GM12878 (cell line): ENCODE measurements at regions not wholly inside any gene's neighbourhood (a gene's known extent, or its start where the extent isn't known, plus 50 kb on each side); places are given as distances from the start of the nearest gene placed in this dataset.

ENCODE experiments used
- ATAC-seq: fragments of 200-7000 bp; cut with Tn5 transposase; 3 replicates; pipeline ENCODE4 v1.9.1; 2020; ENCODE audit warnings: mild to moderate bottlenecking, moderate library complexity
- BruUV-seq: library from RNA; stranded (reverse); fragments of 400-500 nt; replicated peaks from 2 replicates; lab custom pipeline; 2021; lab: Mats Ljungman, UMichigan
- CTCF ChIA-PET: fragments of 300-600 bp; sonication (Branson Sonifier 250); formaldehyde crosslinking; extraction: SDS; loops from one replicate; lab custom pipeline; 2021; ENCODE audit warnings: inconsistent platforms; lab: Yijun Ruan, JAX
- POLR2A ChIA-PET: fragments of 350-600 bp; formaldehyde crosslinking; extraction: SDS; loops from one replicate; lab custom pipeline; 2021; ENCODE audit warnings: inconsistent platforms; lab: Charles Lee
- RAD21 ChIA-PET: fragments of 300-600 bp; sonication (Branson Sonifier 250); formaldehyde crosslinking; loops from one replicate; lab custom pipeline; 2023; ENCODE audit warnings: antibody characterized with exemption; ENCODE audit not compliant: unreplicated experiment; lab: Charles Lee
- SMC1A ChIA-PET: fragments of 300-600 bp; sonication (Branson Sonifier 250); formaldehyde crosslinking; loops from one replicate; lab custom pipeline; 2023; ENCODE audit not compliant: unreplicated experiment, uncharacterized antibody; lab: Charles Lee
- DNase-seq: peaks from one replicate; pipeline ENCODE4 v3.0.0-alpha.2; 2011; ENCODE audit warnings: low read depth, low spot score
- FAIRE-seq: peaks from 3 replicates; lab custom pipeline; 2011; peaks lifted over from hg19 to GRCh38; lab: Jason Lieb, UNC
- H2AFZ ChIP-seq: 2 replicates; pipeline ENCODE4 v1.6.0; 2011; ENCODE audit warnings: low read depth, low read length, control low read depth; ENCODE audit not compliant: control insufficient read depth
- H3K27ac ChIP-seq: 2 replicates; pipeline ENCODE4 v1.5.1; 2011; ENCODE audit warnings: control low read depth; ENCODE audit not compliant: control insufficient read depth, insufficient read depth
- H3K27me3 ChIP-seq, 2 experiments: replicated peaks in 1 of 2; 2 replicates each; pipeline versions ENCODE4 v1.6.0 to v1.6.1; 2011; ENCODE audit warnings: low read length in 1 of 2; ENCODE audit not compliant: control insufficient read depth in 2 of 2, insufficient read depth in 2 of 2
- H3K36me3 ChIP-seq, 2 experiments: 2 replicates each; pipeline ENCODE4 v1.5.1; 2011; ENCODE audit warnings: low read length in 1 of 2; ENCODE audit not compliant: control insufficient read depth in 2 of 2, insufficient read depth in 2 of 2
- H3K4me1 ChIP-seq: 2 replicates; pipeline ENCODE4 v1.6.1; 2011; ENCODE audit warnings: mild to moderate bottlenecking, low read length, moderate library complexity, mixed read lengths; ENCODE audit not compliant: control insufficient read depth, insufficient read depth
- H3K4me2 ChIP-seq: 2 replicates; pipeline ENCODE4 v1.6.0; 2011; ENCODE audit warnings: control low read depth; ENCODE audit not compliant: control insufficient read depth, insufficient read depth
- H3K4me3 ChIP-seq: fragments of 200-600 bp; sonication (generic); 2 replicates; pipeline ENCODE4 v1.5.1; 2016
- H3K79me2 ChIP-seq: 2 replicates; pipeline ENCODE4 v1.6.0; 2011; ENCODE audit warnings: low read length; ENCODE audit not compliant: control insufficient read depth, insufficient read depth
- H3K9ac ChIP-seq: 2 replicates; pipeline ENCODE4 v1.8.0; 2011; ENCODE audit warnings: low read length, control low read depth, mixed read lengths; ENCODE audit not compliant: control insufficient read depth, insufficient read depth
- H3K9me3 ChIP-seq: replicated peaks from 3 replicates; pipeline ENCODE4 v1.5.1; 2011; ENCODE audit warnings: mild to moderate bottlenecking, low read length; ENCODE audit not compliant: control insufficient read depth, insufficient read depth
- H4K20me1 ChIP-seq: 2 replicates; pipeline ENCODE4 v1.6.0; 2011; ENCODE audit not compliant: control insufficient read depth, insufficient read depth
- KLF5 ChIP-seq: fragments of 450-650 bp; IDR thresholded peaks from 2 replicates; pipeline ENCODE4 v1.6.1; 2014; ENCODE audit warnings: mild to moderate bottlenecking; ENCODE audit not compliant: partially characterized antibody
- WGBS: methylation state at CpG from one replicate; pipeline ENCODE4 v1.1.6; 2016; ENCODE audit warnings: low lambda C conversion rate; ENCODE audit not compliant: insufficient replicate concordance, insufficient coverage; ENCODE audit errors: missing lambda C conversion rate; 5-methylcytosine and 5-hydroxymethylcytosine counted together
- in situ Hi-C: fragments of 300-500 bp; cut with MboI; formaldehyde crosslinking; loops from 9 replicates; pipeline ENCODE4 v1.14.3; 2018; ENCODE audit warnings: mixed read lengths
- intact Hi-C: fragments of 100-400 bp; cut with micrococcal nuclease; formaldehyde crosslinking; loops from one replicate; pipeline ENCODE4 v1.14.2; 2022; ENCODE audit not compliant: unreplicated experiment
- TF ChIP-seq, protein P1 (sequence below): fragments of 450-650 bp; IDR thresholded peaks from 2 replicates; pipeline ENCODE4 v1.6.1; 2016; ENCODE audit warnings: mild to moderate bottlenecking, moderate library complexity, borderline replicate concordance

DNA sequence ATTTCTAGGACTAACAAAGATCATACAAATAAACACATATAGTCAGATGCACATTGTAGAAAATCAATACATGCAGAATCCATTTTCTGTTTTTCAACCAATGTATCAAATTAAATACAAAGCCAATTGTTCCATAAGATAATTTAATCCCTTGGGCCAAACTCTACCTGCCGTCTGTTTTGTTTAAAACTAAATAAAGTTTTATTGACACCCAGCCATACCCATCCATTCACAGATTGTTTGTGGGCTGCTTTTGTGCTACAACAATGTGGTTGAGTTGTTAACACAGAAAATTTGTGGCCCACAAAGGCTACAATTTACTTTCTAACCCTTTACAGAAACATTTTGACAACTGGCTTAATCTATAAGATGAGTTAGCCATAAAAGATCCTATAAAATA lies 484.0 kb upstream of the ID2 start:
- H4K20me1 ChIP-seq, result no peaks in the 10 kb centered on the region
- H3K4me1 ChIP-seq, result peaks cover 8% of the 10 kb centered on the region; the same call in 1 of the 2 replicates
- H2AFZ ChIP-seq, result no peak overlapping the region
- no peak for TF ChIP-seq KLF5
- TF ChIP-seq, protein P1, sequence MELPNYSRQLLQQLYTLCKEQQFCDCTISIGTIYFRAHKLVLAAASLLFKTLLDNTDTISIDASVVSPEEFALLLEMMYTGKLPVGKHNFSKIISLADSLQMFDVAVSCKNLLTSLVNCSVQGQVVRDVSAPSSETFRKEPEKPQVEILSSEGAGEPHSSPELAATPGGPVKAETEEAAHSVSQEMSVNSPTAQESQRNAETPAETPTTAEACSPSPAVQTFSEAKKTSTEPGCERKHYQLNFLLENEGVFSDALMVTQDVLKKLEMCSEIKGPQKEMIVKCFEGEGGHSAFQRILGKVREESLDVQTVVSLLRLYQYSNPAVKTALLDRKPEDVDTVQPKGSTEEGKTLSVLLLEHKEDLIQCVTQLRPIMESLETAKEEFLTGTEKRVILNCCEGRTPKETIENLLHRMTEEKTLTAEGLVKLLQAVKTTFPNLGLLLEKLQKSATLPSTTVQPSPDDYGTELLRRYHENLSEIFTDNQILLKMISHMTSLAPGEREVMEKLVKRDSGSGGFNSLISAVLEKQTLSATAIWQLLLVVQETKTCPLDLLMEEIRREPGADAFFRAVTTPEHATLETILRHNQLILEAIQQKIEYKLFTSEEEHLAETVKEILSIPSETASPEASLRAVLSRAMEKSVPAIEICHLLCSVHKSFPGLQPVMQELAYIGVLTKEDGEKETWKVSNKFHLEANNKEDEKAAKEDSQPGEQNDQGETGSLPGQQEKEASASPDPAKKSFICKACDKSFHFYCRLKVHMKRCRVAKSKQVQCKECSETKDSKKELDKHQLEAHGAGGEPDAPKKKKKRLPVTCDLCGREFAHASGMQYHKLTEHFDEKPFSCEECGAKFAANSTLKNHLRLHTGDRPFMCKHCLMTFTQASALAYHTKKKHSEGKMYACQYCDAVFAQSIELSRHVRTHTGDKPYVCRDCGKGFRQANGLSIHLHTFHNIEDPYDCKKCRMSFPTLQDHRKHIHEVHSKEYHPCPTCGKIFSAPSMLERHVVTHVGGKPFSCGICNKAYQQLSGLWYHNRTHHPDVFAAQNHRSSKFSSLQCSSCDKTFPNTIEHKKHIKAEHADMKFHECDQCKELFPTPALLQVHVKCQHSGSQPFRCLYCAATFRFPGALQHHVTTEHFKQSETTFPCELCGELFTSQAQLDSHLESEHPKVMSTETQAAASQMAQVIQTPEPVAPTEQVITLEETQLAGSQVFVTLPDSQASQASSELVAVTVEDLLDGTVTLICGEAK, result peak; percentile 79; the same call in 1 of the 2 replicates
- TF ChIP-seq, all 136 proteins: peak for 1
- Histone ChIP-seq H3K9ac (no peak overlapping the region), H3K4me3 (no peak overlapping the region), H3K79me2 (no peaks in the 10 kb centered on the region), H3K27ac (no peak overlapping the region), H3K4me2 (no peak overlapping the region), H3K36me3 (no peaks in the 10 kb centered on the region; a peak in 1 of 4 replicates), H3K9me3 (peaks cover 6% of the 10 kb centered on the region; the same call in 2 of the 3 replicates), H3K27me3 (no peaks in the 10 kb centered on the region)
- DNase-seq (no peak), FAIRE-seq (no peak), ATAC-seq (no peak)
- ChIA-PET CTCF (no interaction called here), RAD21 (no interaction called here), POLR2A (no interaction called here), SMC1A (interaction anchor here (1.1 to 1.2 kb wide), 2 partner anchors 13 to 17 kb away, joined by 3 read pairs; no protein-coding TSS in a partner anchor)
- in situ Hi-C loops (no loop called here), intact Hi-C loops (no loop called here)
- BruUV-seq, result no TSS peak
- whole genome bisulfite sequencing, result 17% methylated on average over 1 of the region's 1 CpG
